OCI-LY7 (cell line): ENCODE measurements at regions not wholly inside any gene's neighbourhood (a gene's known extent, or its start where the extent isn't known, plus 50 kb on each side); places are given as distances from the start of the nearest gene placed in this dataset.

Source experiments
- BruUV-seq: library from RNA; stranded (reverse); fragments of 400-500 nt; replicated peaks from 2 replicates; lab custom pipeline; 2021; lab: Mats Ljungman, UMichigan
- CTCF ChIA-PET: fragments of 300-600 bp; sonication (Branson Sonifier 250); formaldehyde crosslinking; loops from one replicate; lab custom pipeline; 2022; ENCODE audit warnings: antibody characterized with exemption; ENCODE audit not compliant: unreplicated experiment; lab: Charles Lee
- POLR2A ChIA-PET: fragments of 300-600 bp; sonication (Branson Sonifier 250); formaldehyde crosslinking; loops from one replicate; lab custom pipeline; 2022; ENCODE audit warnings: antibody characterized with exemption; lab: Charles Lee
- DNase-seq: peaks from one replicate; pipeline ENCODE4 v3.0.0-alpha.2; 2015; ENCODE audit warnings: low spot score
- H2AFZ ChIP-seq: fragments of 200-600 bp; sonication (generic), shearing (Covaris generic); 2 replicates; pipeline ENCODE4 v1.6.1; 2014; ENCODE audit warnings: mild to moderate bottlenecking, antibody characterized with exemption, low read length, moderate library complexity
- H3K27ac ChIP-seq: fragments of 200-600 bp; sonication (generic); 2 replicates; pipeline ENCODE4 v1.5.1; 2014; ENCODE audit warnings: mixed run types, low read depth, mild to moderate bottlenecking, moderate library complexity, low read length, inconsistent platforms; ENCODE audit not compliant: poor library complexity, severe bottlenecking
- H3K36me3 ChIP-seq: fragments of 200-600 bp; sonication (generic); 2 replicates; pipeline ENCODE4 v1.6.1; 2014; ENCODE audit warnings: mild to moderate bottlenecking, antibody characterized with exemption, low read length, moderate library complexity, mixed read lengths; ENCODE audit not compliant: insufficient read depth
- H3K4me1 ChIP-seq: fragments of 200-600 bp; sonication (generic); 2 replicates; pipeline ENCODE4 v1.5.1; 2014; ENCODE audit warnings: mild to moderate bottlenecking, low read length; ENCODE audit not compliant: insufficient read depth, poor library complexity, severe bottlenecking
- H3K4me2 ChIP-seq: fragments of 200-600 bp; sonication (generic); 2 replicates; pipeline ENCODE4 v1.6.1; 2014; ENCODE audit warnings: mild to moderate bottlenecking, low read length
- H3K4me3 ChIP-seq: fragments of 200-600 bp; sonication (generic); 2 replicates; pipeline ENCODE4 v1.5.1; 2014; ENCODE audit warnings: mild to moderate bottlenecking, low read depth, low read length; ENCODE audit not compliant: poor library complexity, severe bottlenecking
- H3K79me2 ChIP-seq: fragments of 200-600 bp; sonication (generic); 2 replicates; pipeline ENCODE4 v1.6.1; 2016; ENCODE audit warnings: low read depth, mild to moderate bottlenecking, low read length, moderate library complexity, mixed read lengths; ENCODE audit not compliant: insufficient read depth
- H3K9me2 ChIP-seq: fragments of 200-600 bp; sonication (generic); 2 replicates; pipeline ENCODE4 v1.6.1; 2016; ENCODE audit warnings: mild to moderate bottlenecking, low read length, mixed read lengths; ENCODE audit not compliant: insufficient read depth
- H3K9me3 ChIP-seq: fragments of 200-600 bp; sonication (generic); 2 replicates; pipeline ENCODE4 v1.6.1; 2014; ENCODE audit warnings: mild to moderate bottlenecking, mixed run types, low read length, mixed read lengths
- H4K20me1 ChIP-seq: fragments of 200-600 bp; sonication (generic); 2 replicates; pipeline ENCODE4 v1.6.1; 2014; ENCODE audit warnings: mild to moderate bottlenecking, antibody characterized with exemption, low read length, moderate library complexity, mixed read lengths; ENCODE audit not compliant: insufficient read depth
- EZH2phosphoT487 ChIP-seq: fragments of 200-600 bp; sonication (generic); IDR thresholded peaks from 2 replicates; pipeline ENCODE4 v1.6.1; 2018; ENCODE audit warnings: low read depth, borderline replicate concordance, mild to moderate bottlenecking, mixed run types, antibody characterized with exemption, low read length, moderate library complexity, mixed read lengths
- intact Hi-C: fragments of 100-400 bp; cut with micrococcal nuclease; formaldehyde crosslinking; loops from one replicate; pipeline ENCODE4 v1.10.0; 2022; ENCODE audit not compliant: unreplicated experiment
- TF ChIP-seq, protein P1 (sequence below): fragments of 200-600 bp; sonication (generic); conservative IDR thresholded peaks from 2 replicates; pipeline ENCODE4 v1.5.1; 2014; ENCODE audit warnings: mild to moderate bottlenecking, antibody characterized with exemption, low read length, moderate library complexity, mixed read lengths

DNA sequence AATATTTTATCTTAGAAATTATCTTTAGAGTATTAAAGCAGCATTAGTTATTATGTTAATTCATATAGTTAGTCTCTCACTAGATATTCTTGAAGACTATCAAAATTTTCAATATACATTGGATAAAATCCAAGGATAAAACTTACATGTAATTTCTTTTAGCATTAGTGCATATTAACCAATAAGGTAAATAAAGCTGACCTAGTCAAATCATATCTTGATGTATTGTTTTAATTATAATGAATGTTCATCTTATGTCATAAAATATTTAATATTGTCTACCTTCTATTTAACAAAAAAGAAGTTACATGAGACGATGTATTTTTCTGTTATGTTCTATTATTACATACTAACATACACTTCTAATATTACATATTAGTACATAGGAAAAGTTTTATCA lies 301.7 kb upstream of the DAB2 start:
- BruUV-seq, result no TSS peak
- TF ChIP-seq, protein P1, sequence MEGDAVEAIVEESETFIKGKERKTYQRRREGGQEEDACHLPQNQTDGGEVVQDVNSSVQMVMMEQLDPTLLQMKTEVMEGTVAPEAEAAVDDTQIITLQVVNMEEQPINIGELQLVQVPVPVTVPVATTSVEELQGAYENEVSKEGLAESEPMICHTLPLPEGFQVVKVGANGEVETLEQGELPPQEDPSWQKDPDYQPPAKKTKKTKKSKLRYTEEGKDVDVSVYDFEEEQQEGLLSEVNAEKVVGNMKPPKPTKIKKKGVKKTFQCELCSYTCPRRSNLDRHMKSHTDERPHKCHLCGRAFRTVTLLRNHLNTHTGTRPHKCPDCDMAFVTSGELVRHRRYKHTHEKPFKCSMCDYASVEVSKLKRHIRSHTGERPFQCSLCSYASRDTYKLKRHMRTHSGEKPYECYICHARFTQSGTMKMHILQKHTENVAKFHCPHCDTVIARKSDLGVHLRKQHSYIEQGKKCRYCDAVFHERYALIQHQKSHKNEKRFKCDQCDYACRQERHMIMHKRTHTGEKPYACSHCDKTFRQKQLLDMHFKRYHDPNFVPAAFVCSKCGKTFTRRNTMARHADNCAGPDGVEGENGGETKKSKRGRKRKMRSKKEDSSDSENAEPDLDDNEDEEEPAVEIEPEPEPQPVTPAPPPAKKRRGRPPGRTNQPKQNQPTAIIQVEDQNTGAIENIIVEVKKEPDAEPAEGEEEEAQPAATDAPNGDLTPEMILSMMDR, result no peak
- TF ChIP-seq EZH2phosphoT487, result no peak
- Histone ChIP-seq H3K27ac (no peak overlapping the region), H2AFZ (no peak overlapping the region), H3K79me2 (no peaks in the 10 kb centered on the region), H3K9me2 (no peaks in the 10 kb centered on the region), H3K4me2 (no peak overlapping the region), H3K4me3 (no peak overlapping the region), H3K9me3 (no peaks in the 10 kb centered on the region), H4K20me1 (no peaks in the 10 kb centered on the region), H3K36me3 (no peaks in the 10 kb centered on the region), H3K4me1 (no peaks in the 10 kb centered on the region)
- DNase-seq, result no peak
- ChIA-PET CTCF (no interaction called here), POLR2A (no interaction called here)
- intact Hi-C loops, result no loop called here

DNA sequence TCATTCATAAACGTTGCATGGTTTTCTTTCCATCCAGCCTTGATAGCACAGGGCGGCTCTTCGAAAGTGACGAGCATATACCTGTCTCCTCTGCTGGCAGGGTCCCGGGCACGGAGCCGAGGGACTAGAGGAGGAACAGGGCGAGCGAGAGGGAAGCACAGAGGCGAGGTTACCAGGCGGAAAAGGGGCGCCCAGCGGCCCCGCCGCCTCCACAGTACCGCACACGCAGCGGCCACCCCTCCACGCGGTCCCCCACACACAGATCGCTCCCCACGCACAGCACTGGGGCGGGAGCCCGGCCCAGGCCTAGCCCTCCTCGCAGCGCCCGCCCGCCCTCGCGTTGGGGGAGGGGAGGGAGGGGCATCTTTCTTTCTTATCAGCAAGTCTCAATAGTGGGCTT lies 296.6 kb upstream of the DAB2 start:
- no peaks in the 10 kb centered on the region for H3K36me3 ChIP-seq
- DNase-seq, result no peak
- intact Hi-C loops, result no loop called here
- no peaks in the 10 kb centered on the region for H4K20me1 ChIP-seq
- no peak overlapping the region for H3K27ac ChIP-seq
- H2AFZ ChIP-seq, result no peak overlapping the region
- CTCF ChIA-PET, result no interaction called here
- H3K4me2 ChIP-seq, result no peak overlapping the region
- TF ChIP-seq, protein P1, result no peak
- no peak for TF ChIP-seq EZH2phosphoT487
- no peaks in the 10 kb centered on the region for H3K4me1 ChIP-seq
- no peaks in the 10 kb centered on the region for H3K9me3 ChIP-seq
- no peak overlapping the region for H3K4me3 ChIP-seq
- no peaks in the 10 kb centered on the region for H3K79me2 ChIP-seq
- no TSS peak for BruUV-seq
- no peaks in the 10 kb centered on the region for H3K9me2 ChIP-seq
- POLR2A ChIA-PET, result interaction anchor here (0.7 kb wide), 1 partner anchor 994 kb away, joined by 3 read pairs; no protein-coding TSS in a partner anchor

DNA sequence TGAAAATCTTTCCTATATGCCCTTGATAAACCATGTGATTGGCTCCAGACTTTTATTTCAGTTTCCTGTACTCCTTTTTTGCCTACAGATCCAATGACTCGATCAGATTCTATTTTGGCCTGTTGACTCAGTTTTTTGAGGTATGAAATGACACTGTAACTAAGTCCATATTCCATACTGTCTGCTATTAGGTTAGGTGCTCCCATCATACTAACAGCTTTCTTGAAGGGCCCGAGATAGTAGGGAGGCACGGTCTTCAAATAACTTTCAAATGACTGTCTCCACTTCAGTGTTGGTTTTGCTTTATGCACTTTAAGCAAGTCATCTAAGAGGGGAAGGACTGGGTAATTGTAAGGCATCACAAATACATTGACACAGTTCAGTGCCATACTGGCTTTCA lies 295.4 kb upstream of the DAB2 start:
- no peak overlapping the region for H3K4me2 ChIP-seq
- no TSS peak for BruUV-seq
- H3K9me3 ChIP-seq, result no peaks in the 10 kb centered on the region
- DNase-seq, result no peak
- no peak overlapping the region for H3K27ac ChIP-seq
- intact Hi-C loops, result no loop called here
- H3K9me2 ChIP-seq, result no peaks in the 10 kb centered on the region
- no peaks in the 10 kb centered on the region for H3K4me1 ChIP-seq
- H3K79me2 ChIP-seq, result no peaks in the 10 kb centered on the region
- no peaks in the 10 kb centered on the region for H3K36me3 ChIP-seq
- no peak overlapping the region for H3K4me3 ChIP-seq
- CTCF ChIA-PET, result no interaction called here
- no peaks in the 10 kb centered on the region for H4K20me1 ChIP-seq
- TF ChIP-seq, protein P1, result no peak
- no peak for TF ChIP-seq EZH2phosphoT487
- no peak overlapping the region for H2AFZ ChIP-seq
- POLR2A ChIA-PET, result no interaction called here
